Fibroblast of skin of abdomen (primary cell): ENCODE measurements at regions not wholly inside any gene's neighbourhood (a gene's known extent, or its start where the extent isn't known, plus 50 kb on each side); places are given as distances from the start of the nearest gene placed in this dataset.
A peak's percentile ranks its signal among the peaks of the same experiment; 100 is the strongest.
"Not testable (repeated sequence)": the region's sequence is repeated elsewhere in the genome, so short reads cannot be mapped to it uniquely, and the experiment has no call there.

Source experiments
- DNase-seq: peaks from one replicate; pipeline ENCODE4 v3.0.0-alpha.2; 2013

GRCh38 chr12:5318874-5319273 lies 113.0 kb upstream of the NTF3 start:
- peak; percentile 70 for DNase-seq

- DNase-seq: no peak
Measured at GRCh38 chr12:5328669-5329517, 103.0 kb upstream of the NTF3 start.

GRCh38 chr12:5332551-5332950 lies 99.4 kb upstream of the NTF3 start:
- no peak for DNase-seq

GRCh38 chr12:5333096-5333495 lies 98.8 kb upstream of the NTF3 start:
- no peak for DNase-seq

- DNase-seq: peak; percentile 20
Measured at GRCh38 chr12:5335069-5335468, 96.8 kb upstream of the NTF3 start.

GRCh38 chr12:5341086-5341485 lies 90.8 kb upstream of the NTF3 start:
- not testable (repeated sequence) for DNase-seq

- DNase-seq: no peak
Measured at GRCh38 chr12:5343711-5344110, 88.2 kb upstream of the NTF3 start.

- DNase-seq: no peak
Measured at GRCh38 chr12:5344131-5344530, 87.8 kb upstream of the NTF3 start.

- DNase-seq: no peak
Measured at GRCh38 chr12:5345534-5345933, 86.4 kb upstream of the NTF3 start.

GRCh38 chr12:5348057-5348456 lies 83.9 kb upstream of the NTF3 start:
- no peak for DNase-seq

- no peak for DNase-seq
Measured at GRCh38 chr12:5348491-5348890, 83.4 kb upstream of the NTF3 start.

- no peak for DNase-seq
Measured at GRCh38 chr12:5364036-5364770, 67.7 kb upstream of the NTF3 start.

- no peak for DNase-seq
Measured at GRCh38 chr12:5369298-5369697, 62.6 kb upstream of the NTF3 start.

- peak; percentile 36 for DNase-seq
Measured at GRCh38 chr12:5371631-5372030, 60.3 kb upstream of the NTF3 start.

GRCh38 chr12:5374713-5375112 lies 57.2 kb upstream of the NTF3 start:
- no peak for DNase-seq

- DNase-seq: no peak
Measured at GRCh38 chr12:5375547-5376295, 56.2 kb upstream of the NTF3 start.

GRCh38 chr12:5376591-5377207 lies 55.2 kb upstream of the NTF3 start:
- no peak for DNase-seq

GRCh38 chr12:5377997-5378592 lies 53.8 kb upstream of the NTF3 start:
- peak; percentile 64 for DNase-seq

GRCh38 chr12:5379749-5380496 lies 52.0 kb upstream of the NTF3 start:
- peak; percentile 24 for DNase-seq
